ENCODE measurements at regions not wholly inside any gene's neighbourhood (a gene's known extent, or its start where the extent isn't known, plus 50 kb on each side); places are given as distances from the start of the nearest gene placed in this dataset.

DNA sequence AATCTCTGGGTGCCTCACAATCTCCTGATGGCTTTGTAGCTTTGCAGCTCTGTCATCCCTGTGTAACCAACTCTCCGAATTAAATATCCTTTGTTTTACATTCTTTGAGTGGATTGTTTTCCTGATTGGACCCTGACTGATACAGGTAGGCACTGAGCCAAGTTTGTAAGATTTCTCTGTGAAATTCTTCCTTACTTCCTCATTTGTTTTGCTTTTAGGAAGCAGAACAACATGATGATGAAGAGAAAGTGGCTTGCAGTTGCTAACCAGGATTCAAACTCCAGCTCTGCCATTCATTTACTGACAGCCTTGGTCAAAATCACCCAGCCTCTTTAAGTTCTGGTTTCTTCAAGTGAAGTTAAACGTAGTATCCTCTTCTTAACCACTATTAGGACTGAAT, 452.3 kb downstream of the OMA1 start:
- H3K27ac Mint-ChIP-seq (ENCODE audit: unreplicated experiment) = no peak overlapping the region
- no peaks in the 10 kb centered on the region for H3K36me3 Mint-ChIP-seq (ENCODE audit: low read depth)
- H3K4me1 Mint-ChIP-seq (ENCODE audit: low read depth) = no peaks in the 10 kb centered on the region
- no peaks in the 10 kb centered on the region for H3K9me3 Mint-ChIP-seq (ENCODE audit: low read depth)
- H3K4me3 Mint-ChIP-seq (ENCODE audit: unreplicated experiment) = no peak overlapping the region
- TF ChIP-seq, protein P1, sequence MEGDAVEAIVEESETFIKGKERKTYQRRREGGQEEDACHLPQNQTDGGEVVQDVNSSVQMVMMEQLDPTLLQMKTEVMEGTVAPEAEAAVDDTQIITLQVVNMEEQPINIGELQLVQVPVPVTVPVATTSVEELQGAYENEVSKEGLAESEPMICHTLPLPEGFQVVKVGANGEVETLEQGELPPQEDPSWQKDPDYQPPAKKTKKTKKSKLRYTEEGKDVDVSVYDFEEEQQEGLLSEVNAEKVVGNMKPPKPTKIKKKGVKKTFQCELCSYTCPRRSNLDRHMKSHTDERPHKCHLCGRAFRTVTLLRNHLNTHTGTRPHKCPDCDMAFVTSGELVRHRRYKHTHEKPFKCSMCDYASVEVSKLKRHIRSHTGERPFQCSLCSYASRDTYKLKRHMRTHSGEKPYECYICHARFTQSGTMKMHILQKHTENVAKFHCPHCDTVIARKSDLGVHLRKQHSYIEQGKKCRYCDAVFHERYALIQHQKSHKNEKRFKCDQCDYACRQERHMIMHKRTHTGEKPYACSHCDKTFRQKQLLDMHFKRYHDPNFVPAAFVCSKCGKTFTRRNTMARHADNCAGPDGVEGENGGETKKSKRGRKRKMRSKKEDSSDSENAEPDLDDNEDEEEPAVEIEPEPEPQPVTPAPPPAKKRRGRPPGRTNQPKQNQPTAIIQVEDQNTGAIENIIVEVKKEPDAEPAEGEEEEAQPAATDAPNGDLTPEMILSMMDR (IDR thresholded peaks at IDR 0.05) = no peak
- no peaks in the 10 kb centered on the region for H3K27me3 Mint-ChIP-seq (ENCODE audit: low read depth)
- no peak for DNase-seq (ENCODE audit: low spot score)

DNA sequence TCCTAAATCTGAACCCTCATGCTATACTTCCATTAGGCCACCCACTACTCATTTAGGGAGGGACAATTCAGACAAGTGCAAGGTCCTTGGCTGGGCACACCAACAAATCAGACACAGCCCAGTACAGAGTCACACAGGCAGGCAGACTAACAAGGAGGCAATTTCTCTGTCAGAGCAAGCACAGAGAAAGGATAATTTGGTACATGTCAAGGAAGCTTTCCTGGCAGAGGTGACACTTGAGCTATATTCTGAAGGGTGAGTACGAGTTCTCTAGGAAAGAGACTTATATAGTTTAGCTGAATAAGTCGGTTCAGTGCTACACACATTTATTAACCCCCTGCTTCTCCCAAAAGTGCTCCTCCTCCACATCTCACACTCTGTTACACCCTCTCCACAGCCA, 455.9 kb downstream of the OMA1 start:
- no peak for DNase-seq (ENCODE audit: low spot score)
- no peak overlapping the region for H3K27ac Mint-ChIP-seq (ENCODE audit: unreplicated experiment)
- no peaks in the 10 kb centered on the region for H3K9me3 Mint-ChIP-seq (ENCODE audit: low read depth)
- H3K27me3 Mint-ChIP-seq (ENCODE audit: low read depth) = no peaks in the 10 kb centered on the region
- TF ChIP-seq, protein P1 (IDR thresholded peaks at IDR 0.05) = no peak
- no peaks in the 10 kb centered on the region for H3K4me1 Mint-ChIP-seq (ENCODE audit: low read depth)
- no peak overlapping the region for H3K4me3 Mint-ChIP-seq (ENCODE audit: unreplicated experiment)
- no peaks in the 10 kb centered on the region for H3K36me3 Mint-ChIP-seq (ENCODE audit: low read depth)

DNA sequence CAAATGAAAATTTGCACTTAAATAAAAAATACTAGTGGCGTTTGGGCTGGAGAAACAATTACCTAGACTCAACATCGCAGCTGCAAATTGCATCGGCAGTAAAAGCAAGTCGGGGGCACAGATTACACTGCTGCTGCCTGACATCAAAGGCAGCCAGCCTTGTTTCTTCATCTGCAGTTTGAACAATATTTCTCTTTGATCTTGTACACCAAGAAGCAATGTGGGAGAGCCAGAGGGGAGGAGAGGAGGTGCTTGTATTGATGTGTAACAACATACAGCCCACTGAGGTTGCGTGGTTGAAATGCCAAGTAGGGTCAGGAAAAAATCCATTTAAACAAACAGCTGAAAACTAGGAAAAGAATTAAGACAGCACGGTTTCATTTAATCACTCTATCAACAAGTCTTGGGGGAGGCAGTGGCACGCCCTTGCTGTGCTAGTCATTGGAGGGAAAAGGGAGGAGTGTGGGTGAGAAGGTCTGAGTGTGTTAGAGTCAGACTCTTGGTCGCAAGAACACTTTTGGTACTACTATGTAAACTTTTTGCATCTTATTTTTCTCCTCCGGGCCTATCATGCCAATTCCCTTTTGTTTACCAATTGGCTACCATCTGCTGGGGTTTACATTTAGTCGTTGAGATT, 456.5 kb downstream of the OMA1 start:
- Mint-ChIP-seq H3K4me1 (ENCODE audit: low read depth) (no peaks in the 10 kb centered on the region), H3K27ac (ENCODE audit: unreplicated experiment) (no peak overlapping the region), H3K4me3 (ENCODE audit: unreplicated experiment) (no peak overlapping the region), H3K36me3 (ENCODE audit: low read depth) (no peaks in the 10 kb centered on the region), H3K9me3 (ENCODE audit: low read depth) (no peaks in the 10 kb centered on the region), H3K27me3 (ENCODE audit: low read depth) (no peaks in the 10 kb centered on the region)
- DNase-seq (ENCODE audit: low spot score) = no peak
- TF ChIP-seq, protein P1 (IDR thresholded peaks at IDR 0.05) = no peak

DNA sequence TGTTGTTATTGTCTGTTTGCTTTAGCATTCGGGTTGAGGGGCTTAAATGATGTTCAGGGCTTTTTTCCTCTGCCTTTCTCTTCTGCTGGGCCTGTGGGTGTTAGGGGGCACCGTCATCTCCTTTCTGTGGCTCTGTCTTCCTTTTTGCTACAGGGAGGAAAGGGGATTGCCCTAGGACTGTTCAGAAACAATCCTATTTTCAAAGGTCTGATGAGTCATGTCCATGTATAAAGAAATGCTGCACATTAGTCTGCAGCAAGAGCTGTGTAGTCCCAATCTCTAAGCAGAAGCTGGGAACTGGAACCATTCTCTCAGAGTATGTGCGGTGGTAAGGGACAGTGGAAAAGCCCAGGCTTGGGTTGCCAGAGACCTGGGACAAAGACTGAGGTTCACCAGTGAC, 462.3 kb downstream of the OMA1 start:
- H3K36me3 Mint-ChIP-seq (ENCODE audit: low read depth) = no peaks in the 10 kb centered on the region
- TF ChIP-seq, protein P1 (IDR thresholded peaks at IDR 0.05) = no peak
- no peak overlapping the region for H3K27ac Mint-ChIP-seq (ENCODE audit: unreplicated experiment)
- no peaks in the 10 kb centered on the region for H3K4me1 Mint-ChIP-seq (ENCODE audit: low read depth)
- no peak for DNase-seq (ENCODE audit: low spot score)
- H3K27me3 Mint-ChIP-seq (ENCODE audit: low read depth) = peaks cover 7% of the 10 kb centered on the region
- no peaks in the 10 kb centered on the region for H3K9me3 Mint-ChIP-seq (ENCODE audit: low read depth)
- H3K4me3 Mint-ChIP-seq (ENCODE audit: unreplicated experiment) = no peak overlapping the region

DNA sequence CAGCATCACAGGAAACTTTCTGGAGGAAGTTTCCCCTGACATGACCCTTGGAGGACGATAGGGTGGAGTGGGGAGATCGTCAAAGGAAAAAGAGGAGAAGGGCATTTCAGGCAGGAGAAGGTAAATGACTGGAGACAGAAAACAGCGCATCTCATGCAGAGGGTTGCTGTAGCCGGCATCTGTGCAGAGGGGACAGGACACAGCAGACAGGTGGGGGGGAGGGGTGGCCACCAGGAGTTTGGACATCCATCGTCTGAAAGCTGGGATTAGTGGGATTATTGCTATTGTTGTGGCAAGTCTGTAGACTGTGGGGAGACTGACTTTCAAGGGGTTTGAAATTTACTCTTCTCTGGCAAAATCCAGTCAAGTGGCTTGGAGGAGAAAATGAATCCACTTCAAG, 463.9 kb downstream of the OMA1 start:
- H3K36me3 Mint-ChIP-seq (ENCODE audit: low read depth) = no peaks in the 10 kb centered on the region
- H3K9me3 Mint-ChIP-seq (ENCODE audit: low read depth) = no peaks in the 10 kb centered on the region
- no peaks in the 10 kb centered on the region for H3K4me1 Mint-ChIP-seq (ENCODE audit: low read depth)
- H3K27ac Mint-ChIP-seq (ENCODE audit: unreplicated experiment) = no peak overlapping the region
- peaks cover 10% of the 10 kb centered on the region for H3K27me3 Mint-ChIP-seq (ENCODE audit: low read depth)
- TF ChIP-seq, protein P1 (IDR thresholded peaks at IDR 0.05) = no peak
- no peak overlapping the region for H3K4me3 Mint-ChIP-seq (ENCODE audit: unreplicated experiment)
- DNase-seq (ENCODE audit: low spot score) = no peak

All from chondrocyte (in vitro differentiated cells).